Body of pancreas (tissue), 4 donors: ENCODE measurements at regions not wholly inside any gene's neighbourhood (a gene's known extent, or its start where the extent isn't known, plus 50 kb on each side); places are given as distances from the start of the nearest gene placed in this dataset.

Source experiments
- ATAC-seq: fragments of 150-250 bp; one replicate; pipeline ENCODE4 v1.9.1; 2016
- DNase-seq, 4 donors: peaks; one replicate each; pipeline ENCODE4 v3.0.0-alpha.2; 2019
- H3K27ac ChIP-seq, 4 donors: fragments of 200-600 bp; sonication (generic); 1 replicate in 3 of 4; 2 replicates in 1 of 4; pipeline versions ENCODE4 v1.5.1 to v1.6.1; 2016 to 2019; ENCODE audit warnings: mild to moderate bottlenecking in 1 of 4, mixed read lengths in 1 of 4, moderate library complexity in 1 of 4
- H3K27me3 ChIP-seq, 2 donors: fragments of 200-600 bp; sonication (generic); one replicate each; pipeline ENCODE4 v1.6.0; 2016; ENCODE audit warnings: mild to moderate bottlenecking in 1 of 2
- H3K36me3 ChIP-seq, 2 donors: fragments of 200-600 bp; sonication (generic); replicated peaks in 1 of 2; 2 replicates each; pipeline ENCODE4 v1.5.1; 2016; ENCODE audit warnings: low read depth in 2 of 2; ENCODE audit not compliant: insufficient read depth in 1 of 2
- H3K4me1 ChIP-seq: fragments of 200-600 bp; sonication (generic); one replicate; pipeline ENCODE4 v1.6.0; 2016
- H3K4me3 ChIP-seq, 2 donors: fragments of 200-600 bp; sonication (generic); 1 replicate in 1 of 2; 2 replicates in 1 of 2; pipeline ENCODE4 v1.5.1; 2016 to 2019
- H3K9me3 ChIP-seq, 3 donors: fragments of 200-600 bp; sonication (generic); 1 replicate in 2 of 3; 2 replicates in 1 of 3; pipeline ENCODE4 v1.5.1; 2016
- POLR2A ChIP-seq, 3 donors: fragments of 450-650 bp; IDR thresholded peaks; one replicate each; pipeline ENCODE4 v1.6.1; 2016; ENCODE audit warnings: antibody characterized with exemption in 3 of 3, mild to moderate bottlenecking in 2 of 3
- WGBS, 2 donors: methylation state at CpG; one replicate each; pipeline ENCODE4 v1.1.5; 2017; 5-methylcytosine and 5-hydroxymethylcytosine counted together
- intact Hi-C: fragments of 100-400 bp; cut with DNase I; formaldehyde crosslinking; loops from one replicate; pipeline ENCODE4 v1.15.1; 2023
- TF ChIP-seq, protein P1 (sequence below), 7 experiments: fragments of 450-650 bp in 4 of 7; fragments of 200-600 bp in 3 of 7; sonication (generic) in 3 of 7; IDR thresholded peaks; one replicate each; pipeline ENCODE4 v1.5.1; 2016 to 2019; ENCODE audit warnings: antibody characterized with exemption in 7 of 7

DNA sequence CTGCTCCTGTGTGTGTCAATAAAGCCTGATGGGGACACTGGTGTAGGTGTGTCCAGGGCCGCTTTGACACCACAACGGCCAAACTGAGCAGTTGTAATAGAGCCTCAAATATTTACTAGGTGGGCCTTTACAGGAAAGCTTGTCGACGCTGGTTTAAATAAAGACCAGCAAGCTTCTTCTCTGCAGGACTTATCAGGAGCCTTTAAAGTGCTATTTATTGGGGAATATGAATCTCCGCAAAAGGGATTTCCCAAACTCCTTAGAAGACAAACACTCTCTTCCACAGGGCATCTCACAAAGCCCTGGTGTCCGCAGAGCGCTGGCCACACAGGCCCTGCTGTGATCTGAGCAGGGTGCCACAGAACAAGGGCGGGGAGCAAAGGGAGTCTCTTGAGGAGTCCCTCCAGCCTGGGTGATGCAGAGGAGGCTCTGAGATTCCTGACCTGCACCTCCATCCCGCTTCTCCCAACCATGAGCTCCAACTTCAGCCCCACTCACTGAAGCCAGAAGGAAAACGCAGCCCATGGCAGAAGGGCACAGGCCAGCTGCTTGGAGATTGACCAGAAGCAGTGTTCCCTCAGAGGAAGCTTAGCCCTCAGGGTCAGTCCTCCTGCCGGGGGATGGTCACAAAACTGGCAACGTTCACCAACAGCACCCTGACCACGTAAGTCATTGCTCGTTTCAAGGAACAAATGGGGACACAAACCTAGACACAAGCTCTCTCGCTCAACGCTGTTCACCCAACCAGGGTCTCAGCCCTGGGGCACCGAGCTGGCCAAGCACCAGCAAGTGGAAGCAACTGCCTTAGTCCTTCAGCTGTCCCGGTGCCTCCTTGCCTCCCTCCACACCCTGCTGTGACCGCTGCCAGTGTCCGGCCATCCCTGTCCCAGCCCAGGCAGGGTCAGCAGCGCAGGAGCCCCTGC is 129.5 kb downstream of the OAT start:
- 80 to 84% methylated on average over 21 of the region's 21 CpGs for WGBS, 2 donors
- Histone ChIP-seq H3K4me1 (no peaks in the 10 kb centered on the region), H3K4me3 (no peak overlapping the region), H3K27ac (no peak overlapping the region), H3K27me3 (no peaks in the 10 kb centered on the region), H3K36me3 (no peaks in the 10 kb centered on the region), H3K9me3 (no peaks in the 10 kb centered on the region)
- ATAC-seq (no peak), DNase-seq (no peak)
- intact Hi-C loops: no loop called here
- TF ChIP-seq POLR2A (IDR thresholded peaks at IDR 0.05): no peak

DNA sequence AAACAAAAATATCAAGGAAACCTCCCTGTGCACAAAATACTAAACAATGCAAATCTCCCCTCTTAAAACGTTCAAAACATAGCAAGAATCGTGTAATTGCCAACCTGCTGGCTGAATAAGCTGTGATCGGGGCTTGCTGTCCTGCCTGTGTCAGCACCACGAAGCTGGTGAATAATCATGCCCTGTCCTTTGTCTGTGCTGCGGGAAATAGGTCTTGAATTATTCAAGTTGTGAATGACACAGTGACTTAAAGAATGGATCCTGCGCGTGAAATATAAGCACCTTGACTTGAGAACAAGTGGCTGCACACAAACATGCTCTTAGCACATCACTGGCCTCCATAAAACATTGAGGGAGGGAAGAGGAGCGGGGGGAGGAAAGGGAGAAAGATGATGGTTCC is 130.2 kb downstream of the OAT start:
- WGBS, 2 donors: 73 to 86% methylated on average over 8 of the region's 8 CpGs
- H3K27ac ChIP-seq: no peak overlapping the region
- intact Hi-C loops: no loop called here

DNA sequence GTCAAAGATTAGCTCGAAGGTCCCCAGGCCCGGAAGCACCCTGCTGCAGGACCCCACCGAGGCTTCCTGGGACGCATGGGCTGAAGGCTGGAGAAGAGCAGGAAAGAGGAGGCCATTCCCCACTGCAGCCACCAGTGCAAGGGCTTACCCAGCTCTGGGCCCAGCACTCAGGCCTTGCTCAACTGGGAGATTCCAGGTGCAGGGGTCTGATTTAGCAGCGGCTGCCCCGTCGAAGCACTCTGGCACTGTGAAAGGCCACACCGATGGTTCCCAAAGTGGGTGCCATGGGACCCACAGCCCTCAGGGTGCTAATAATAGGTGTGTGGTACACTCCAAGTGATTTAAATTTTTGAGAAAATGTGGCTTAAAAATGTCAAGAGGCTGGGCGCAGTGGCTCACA is 130.9 kb downstream of the OAT start:
- H3K4me1 ChIP-seq: no peaks in the 10 kb centered on the region
- no peaks in the 10 kb centered on the region for H3K9me3 ChIP-seq
- intact Hi-C loops: no loop called here
- H3K36me3 ChIP-seq: no peaks in the 10 kb centered on the region
- H3K4me3 ChIP-seq: no peak overlapping the region
- 81 to 89% methylated on average over 9 of the region's 9 CpGs for WGBS, 2 donors
- TF ChIP-seq POLR2A (IDR thresholded peaks at IDR 0.05): no peak
- TF ChIP-seq, protein P1, sequence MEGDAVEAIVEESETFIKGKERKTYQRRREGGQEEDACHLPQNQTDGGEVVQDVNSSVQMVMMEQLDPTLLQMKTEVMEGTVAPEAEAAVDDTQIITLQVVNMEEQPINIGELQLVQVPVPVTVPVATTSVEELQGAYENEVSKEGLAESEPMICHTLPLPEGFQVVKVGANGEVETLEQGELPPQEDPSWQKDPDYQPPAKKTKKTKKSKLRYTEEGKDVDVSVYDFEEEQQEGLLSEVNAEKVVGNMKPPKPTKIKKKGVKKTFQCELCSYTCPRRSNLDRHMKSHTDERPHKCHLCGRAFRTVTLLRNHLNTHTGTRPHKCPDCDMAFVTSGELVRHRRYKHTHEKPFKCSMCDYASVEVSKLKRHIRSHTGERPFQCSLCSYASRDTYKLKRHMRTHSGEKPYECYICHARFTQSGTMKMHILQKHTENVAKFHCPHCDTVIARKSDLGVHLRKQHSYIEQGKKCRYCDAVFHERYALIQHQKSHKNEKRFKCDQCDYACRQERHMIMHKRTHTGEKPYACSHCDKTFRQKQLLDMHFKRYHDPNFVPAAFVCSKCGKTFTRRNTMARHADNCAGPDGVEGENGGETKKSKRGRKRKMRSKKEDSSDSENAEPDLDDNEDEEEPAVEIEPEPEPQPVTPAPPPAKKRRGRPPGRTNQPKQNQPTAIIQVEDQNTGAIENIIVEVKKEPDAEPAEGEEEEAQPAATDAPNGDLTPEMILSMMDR (IDR thresholded peaks at IDR 0.05): no peak
- H3K27ac ChIP-seq: no peak overlapping the region
- ATAC-seq (no peak), DNase-seq (no peak)
- H3K27me3 ChIP-seq: no peaks in the 10 kb centered on the region

More for the DNA sequence above, 130.2 kb downstream of the OAT start:
- H3K4me1 ChIP-seq: no peaks in the 10 kb centered on the region
- no peak overlapping the region for H3K4me3 ChIP-seq
- no peak for ATAC-seq
- no peaks in the 10 kb centered on the region for H3K36me3 ChIP-seq
- no peak for DNase-seq
- H3K9me3 ChIP-seq: no peaks in the 10 kb centered on the region
- no peaks in the 10 kb centered on the region for H3K27me3 ChIP-seq
- TF ChIP-seq POLR2A (IDR thresholded peaks at IDR 0.05): no peak
- TF ChIP-seq, protein P1 (IDR thresholded peaks at IDR 0.05): no peak

DNA sequence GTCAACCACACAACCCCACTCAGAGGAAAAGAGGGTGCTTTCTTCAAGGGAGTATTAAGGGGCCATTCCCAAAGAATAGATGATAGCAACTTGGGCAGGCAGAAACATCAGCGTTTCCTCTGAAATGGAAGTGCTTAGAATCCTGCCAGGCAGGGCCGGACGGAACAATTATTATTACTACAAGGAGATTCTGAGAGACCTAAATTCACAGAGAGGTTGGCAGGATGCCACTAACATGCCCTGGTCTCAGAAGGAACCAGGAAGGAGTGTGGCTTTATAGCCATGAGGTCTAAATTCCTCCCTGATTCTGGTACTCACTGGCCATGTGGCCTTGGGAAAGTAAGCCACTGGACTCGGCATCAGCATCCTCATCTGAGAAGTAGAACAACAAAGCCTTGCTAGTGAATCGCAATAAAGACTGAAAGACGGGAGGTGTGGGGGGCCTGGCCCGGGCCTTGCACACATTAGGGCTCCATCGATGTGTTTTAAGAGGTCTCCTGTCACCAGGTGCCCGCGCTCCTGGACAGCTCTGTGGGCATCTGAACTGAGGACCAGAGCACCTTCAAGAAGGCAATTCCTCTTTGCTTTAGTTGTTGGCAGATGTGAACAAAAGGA is 131.5 kb downstream of the OAT start:
- Histone ChIP-seq H3K27me3 (no peaks in the 10 kb centered on the region), H3K36me3 (no peaks in the 10 kb centered on the region), H3K4me1 (no peaks in the 10 kb centered on the region), H3K27ac (no peak overlapping the region), H3K4me3 (no peak overlapping the region), H3K9me3 (no peaks in the 10 kb centered on the region)
- ATAC-seq (no peak), DNase-seq (no peak)
- TF ChIP-seq POLR2A (IDR thresholded peaks at IDR 0.05): no peak
- intact Hi-C loops: no loop called here
- 84 to 92% methylated on average over 9 to 10 of the region's 10 CpGs for WGBS, 2 donors

DNA sequence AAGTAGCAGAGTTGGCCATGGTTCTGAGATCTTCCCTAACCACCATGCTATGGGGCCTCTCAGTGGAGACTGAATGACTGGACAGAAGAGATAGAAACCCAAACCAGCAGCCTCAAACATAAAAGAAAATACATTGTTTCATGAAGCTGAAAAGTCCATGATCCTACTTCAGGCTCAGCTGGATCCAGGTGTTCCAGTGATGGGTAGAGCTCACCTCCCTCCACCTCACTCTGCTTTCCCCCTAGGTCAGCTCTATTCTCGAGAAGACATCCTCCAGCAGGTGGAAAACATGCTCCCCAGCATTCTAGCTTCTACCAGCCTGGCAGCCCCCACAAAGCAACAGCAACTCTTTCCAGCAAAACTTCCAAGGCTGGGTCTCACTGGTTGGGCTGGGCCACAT is 132.1 kb downstream of the OAT start:
- WGBS, 2 donors: 43 to 50% methylated on average over 1 of the region's 1 CpG

More for the DNA sequence above, 132.1 kb downstream of the OAT start:
- DNase-seq: no peak
- intact Hi-C loops: no loop called here
- Histone ChIP-seq H3K4me1 (no peaks in the 10 kb centered on the region), H3K9me3 (no peaks in the 10 kb centered on the region), H3K27me3 (no peaks in the 10 kb centered on the region), H3K4me3 (no peak overlapping the region), H3K36me3 (no peaks in the 10 kb centered on the region), H3K27ac (no peak overlapping the region)
- no peak for TF ChIP-seq POLR2A (IDR thresholded peaks at IDR 0.05)
- TF ChIP-seq, protein P1 (IDR thresholded peaks at IDR 0.05): no peak
- ATAC-seq: no peak
